PC-9 (cell line): ENCODE measurements at regions not wholly inside any gene's neighbourhood (a gene's known extent, or its start where the extent isn't known, plus 50 kb on each side); places are given as distances from the start of the nearest gene placed in this dataset.

ENCODE experiments used
- BruUV-seq: library from RNA; stranded (reverse); fragments of 400-500 nt; replicated peaks from 2 replicates; lab custom pipeline; 2021; lab: Mats Ljungman, UMichigan
- CTCF ChIA-PET: fragments of 300-600 bp; sonication (Branson Sonifier 250); formaldehyde crosslinking; loops from one replicate; lab custom pipeline; 2022; ENCODE audit warnings: antibody characterized with exemption; lab: Charles Lee
- POLR2A ChIA-PET: fragments of 300-600 bp; sonication (Branson Sonifier 250); formaldehyde crosslinking; loops from one replicate; lab custom pipeline; 2022; ENCODE audit warnings: antibody characterized with exemption; ENCODE audit not compliant: unreplicated experiment; lab: Charles Lee
- DNase-seq, 2 experiments: peaks; one replicate each; pipeline versions ENCODE4 v3.0.0 to v3.0.0-alpha.2; 2015 to 2022; ENCODE audit warnings: mixed read lengths in 1 of 2
- H2AFZ ChIP-seq: fragments of 200-600 bp; sonication (generic); 2 replicates; pipeline ENCODE4 v1.8.1; 2017; ENCODE audit warnings: antibody characterized with exemption
- H3F3A ChIP-seq: fragments of 200-600 bp; sonication (generic); 2 replicates; pipeline ENCODE4 v1.8.1; 2017; ENCODE audit warnings: antibody characterized with exemption, mild to moderate bottlenecking, low read depth; ENCODE audit not compliant: insufficient read depth
- H3K27ac ChIP-seq: fragments of 200-600 bp; sonication (generic); 2 replicates; pipeline ENCODE4 v1.6.1; 2016; ENCODE audit warnings: mixed run types
- H3K27me3 ChIP-seq: fragments of 200-600 bp; sonication (generic); 2 replicates; pipeline ENCODE4 v1.6.1; 2016; ENCODE audit warnings: low read depth, mixed run types; ENCODE audit not compliant: insufficient read depth
- H3K36me3 ChIP-seq: fragments of 200-600 bp; sonication (generic); 2 replicates; pipeline ENCODE4 v1.6.1; 2016; ENCODE audit warnings: low read depth, mixed run types
- H3K4me1 ChIP-seq: fragments of 200-600 bp; sonication (generic); replicated peaks from 2 replicates; pipeline ENCODE4 v1.6.1; 2016; ENCODE audit warnings: mixed run types; ENCODE audit not compliant: insufficient read depth
- H3K4me2 ChIP-seq: fragments of 200-600 bp; sonication (generic); 2 replicates; pipeline ENCODE4 v1.6.1; 2017; ENCODE audit warnings: mixed run types
- H3K4me3 ChIP-seq: fragments of 200-600 bp; sonication (generic); 2 replicates; pipeline ENCODE4 v1.6.1; 2016; ENCODE audit warnings: mixed run types
- H3K79me2 ChIP-seq: fragments of 200-600 bp; sonication (generic); 2 replicates; pipeline ENCODE4 v1.6.1; 2017; ENCODE audit warnings: low read depth, mixed run types
- H3K9me2 ChIP-seq: fragments of 200-600 bp; sonication (generic); 2 replicates; pipeline ENCODE4 v1.8.1; 2017; ENCODE audit warnings: mild to moderate bottlenecking; ENCODE audit not compliant: insufficient read depth
- H3K9me3 ChIP-seq: fragments of 200-600 bp; sonication (generic); 2 replicates; pipeline ENCODE4 v1.8.1; 2016; ENCODE audit warnings: low read depth; ENCODE audit not compliant: insufficient read depth
- H4K20me1 ChIP-seq: fragments of 200-600 bp; sonication (generic); 2 replicates; pipeline ENCODE4 v1.8.1; 2017; ENCODE audit not compliant: insufficient read depth
- EZH2 ChIP-seq: fragments of 200-600 bp; sonication (generic); IDR thresholded peaks from 2 replicates; pipeline ENCODE4 v1.8.0; 2017; ENCODE audit warnings: antibody characterized with exemption, low read depth
- intact Hi-C: fragments of 100-400 bp; cut with micrococcal nuclease; formaldehyde crosslinking; loops from one replicate; pipeline ENCODE4 v1.10.0; 2022; ENCODE audit not compliant: unreplicated experiment
- TF ChIP-seq, protein P1 (sequence below): fragments of 200-600 bp; sonication (generic); conservative IDR thresholded peaks from 2 replicates; pipeline ENCODE4 v1.6.1; 2017; ENCODE audit warnings: mixed run types, antibody characterized with exemption, mild to moderate bottlenecking, moderate library complexity

GRCh38 chr3:88668180-88668579 is 439.2 kb upstream of the EPHA3 start:
- Histone ChIP-seq H3K4me1 (no peaks in the 10 kb centered on the region), H3K36me3 (no peaks in the 10 kb centered on the region), H2AFZ (no peak overlapping the region), H4K20me1 (no peaks in the 10 kb centered on the region), H3F3A (no peaks in the 10 kb centered on the region), H3K4me2 (no peak overlapping the region), H3K9me2 (no peaks in the 10 kb centered on the region), H3K27ac (no peak overlapping the region), H3K4me3 (no peak overlapping the region), H3K9me3 (no peaks in the 10 kb centered on the region), H3K27me3 (no peaks in the 10 kb centered on the region), H3K79me2 (no peaks in the 10 kb centered on the region)
- ChIA-PET POLR2A (no interaction called here), CTCF (no interaction called here)
- intact Hi-C loops: no loop called here
- TF ChIP-seq, protein P1, sequence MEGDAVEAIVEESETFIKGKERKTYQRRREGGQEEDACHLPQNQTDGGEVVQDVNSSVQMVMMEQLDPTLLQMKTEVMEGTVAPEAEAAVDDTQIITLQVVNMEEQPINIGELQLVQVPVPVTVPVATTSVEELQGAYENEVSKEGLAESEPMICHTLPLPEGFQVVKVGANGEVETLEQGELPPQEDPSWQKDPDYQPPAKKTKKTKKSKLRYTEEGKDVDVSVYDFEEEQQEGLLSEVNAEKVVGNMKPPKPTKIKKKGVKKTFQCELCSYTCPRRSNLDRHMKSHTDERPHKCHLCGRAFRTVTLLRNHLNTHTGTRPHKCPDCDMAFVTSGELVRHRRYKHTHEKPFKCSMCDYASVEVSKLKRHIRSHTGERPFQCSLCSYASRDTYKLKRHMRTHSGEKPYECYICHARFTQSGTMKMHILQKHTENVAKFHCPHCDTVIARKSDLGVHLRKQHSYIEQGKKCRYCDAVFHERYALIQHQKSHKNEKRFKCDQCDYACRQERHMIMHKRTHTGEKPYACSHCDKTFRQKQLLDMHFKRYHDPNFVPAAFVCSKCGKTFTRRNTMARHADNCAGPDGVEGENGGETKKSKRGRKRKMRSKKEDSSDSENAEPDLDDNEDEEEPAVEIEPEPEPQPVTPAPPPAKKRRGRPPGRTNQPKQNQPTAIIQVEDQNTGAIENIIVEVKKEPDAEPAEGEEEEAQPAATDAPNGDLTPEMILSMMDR: no peak
- no peak for TF ChIP-seq EZH2
- no TSS peak for BruUV-seq
- no peak for DNase-seq

DNA sequence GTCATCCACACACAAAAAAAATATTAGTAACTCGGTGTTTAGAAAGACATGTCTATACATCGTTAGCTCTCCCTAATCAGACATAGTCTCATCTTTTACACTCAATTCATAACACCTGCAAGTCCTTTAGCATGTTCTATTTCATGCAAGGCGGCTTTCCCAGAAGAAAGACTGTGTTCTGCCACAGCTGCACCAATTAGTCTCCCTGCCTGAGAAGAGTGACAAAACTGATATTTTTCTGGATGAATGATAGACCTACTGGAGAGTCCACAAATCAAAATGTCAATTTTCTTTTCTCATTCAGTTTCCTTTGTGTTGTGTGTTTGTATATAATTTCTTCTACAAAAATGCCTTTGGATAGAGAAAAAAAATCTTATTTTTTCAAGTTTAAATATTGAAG is 435.8 kb upstream of the EPHA3 start:
- H4K20me1 ChIP-seq: no peaks in the 10 kb centered on the region
- H3K27ac ChIP-seq: no peak overlapping the region
- no peaks in the 10 kb centered on the region for H3K79me2 ChIP-seq
- H2AFZ ChIP-seq: no peak overlapping the region
- POLR2A ChIA-PET: no interaction called here
- no TSS peak for BruUV-seq
- H3F3A ChIP-seq: no peaks in the 10 kb centered on the region
- intact Hi-C loops: no loop called here
- TF ChIP-seq, protein P1: no peak
- TF ChIP-seq EZH2: no peak
- no peaks in the 10 kb centered on the region for H3K4me1 ChIP-seq
- H3K36me3 ChIP-seq: no peaks in the 10 kb centered on the region
- CTCF ChIA-PET: no interaction called here
- no peaks in the 10 kb centered on the region for H3K9me2 ChIP-seq
- no peaks in the 10 kb centered on the region for H3K9me3 ChIP-seq
- no peak for DNase-seq
- H3K27me3 ChIP-seq: no peaks in the 10 kb centered on the region
- H3K4me3 ChIP-seq: no peak overlapping the region
- no peak overlapping the region for H3K4me2 ChIP-seq

DNA sequence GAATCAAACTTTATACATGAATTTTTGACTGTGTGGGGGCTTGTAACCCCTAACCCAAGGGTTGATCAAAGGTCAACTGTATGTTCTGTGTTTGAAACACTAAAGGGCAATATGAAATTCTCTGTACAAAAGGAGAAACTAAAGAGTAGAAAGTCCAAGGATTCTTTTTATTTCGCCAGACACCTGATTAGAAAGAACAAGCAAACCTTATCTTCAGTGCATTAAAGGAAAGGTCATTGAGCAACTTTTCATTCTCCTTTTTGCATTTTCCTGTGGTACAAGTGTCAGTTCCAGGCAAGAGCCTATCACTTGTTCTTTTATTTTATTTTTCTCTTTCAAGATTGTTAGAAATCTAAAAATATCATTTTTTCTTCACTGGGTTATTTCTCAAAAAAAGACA is 430.1 kb upstream of the EPHA3 start:
- intact Hi-C loops: no loop called here
- BruUV-seq: no TSS peak
- Histone ChIP-seq H3K27ac (no peak overlapping the region), H3K9me3 (no peaks in the 10 kb centered on the region), H3K4me1 (no peaks in the 10 kb centered on the region), H3K4me2 (no peak overlapping the region), H3K27me3 (no peaks in the 10 kb centered on the region), H3K9me2 (no peaks in the 10 kb centered on the region), H4K20me1 (no peaks in the 10 kb centered on the region), H3F3A (no peaks in the 10 kb centered on the region), H2AFZ (no peak overlapping the region), H3K4me3 (no peak overlapping the region), H3K79me2 (no peaks in the 10 kb centered on the region), H3K36me3 (no peaks in the 10 kb centered on the region)
- no peak for TF ChIP-seq EZH2
- TF ChIP-seq, protein P1: no peak
- no peak for DNase-seq
- ChIA-PET POLR2A (no interaction called here), CTCF (no interaction called here)
